Adrenal gland (tissue), 9 donors: ENCODE measurements at regions not wholly inside any gene's neighbourhood (a gene's known extent, or its start where the extent isn't known, plus 50 kb on each side); places are given as distances from the start of the nearest gene placed in this dataset.
"Not testable (repeated sequence)": the region's sequence is repeated elsewhere in the genome, so short reads cannot be mapped to it uniquely, and the experiment has no call there.

Source experiments
- DNase-seq, 7 donors: peaks; one replicate each; pipeline ENCODE4 v3.0.0-alpha.2; 2019 to 2020
- H3K27ac ChIP-seq, 5 donors: fragments of 200-600 bp; sonication (generic) in 4 of 5; 1 replicate in 3 of 5; 2 replicates in 2 of 5; pipeline versions ENCODE4 v1.5.1 to v1.8.0; 2016 to 2020; ENCODE audit warnings: mild to moderate bottlenecking in 1 of 5
- H3K27me3 ChIP-seq: fragments of 200-600 bp; 2 replicates; pipeline ENCODE4 v1.8.0; 2021
- H3K36me3 ChIP-seq, 2 donors: fragments of 200-600 bp; replicated peaks in 1 of 2; 1 replicate in 1 of 2; 2 replicates in 1 of 2; pipeline versions ENCODE4 v1.5.1 to v1.8.0; 2018 to 2022
- H3K4me1 ChIP-seq, 2 donors: fragments of 200-600 bp; replicated peaks in 1 of 2; 1 replicate in 1 of 2; 2 replicates in 1 of 2; pipeline versions ENCODE4 v1.5.1 to v1.8.0; 2018 to 2021
- H3K4me3 ChIP-seq, 4 donors: fragments of 200-600 bp; sonication (generic) in 3 of 4; one replicate each; pipeline ENCODE4 v1.5.1; 2016 to 2018
- H3K9me3 ChIP-seq, 3 donors: fragments of 200-600 bp; sonication (generic) in 1 of 3; replicated peaks in 1 of 3; 1 replicate in 2 of 3; 2 replicates in 1 of 3; pipeline versions ENCODE4 v1.5.1 to v1.8.0; 2016 to 2021
- CTCF ChIP-seq, 6 experiments: fragments of 450-650 bp in 4 of 6; fragments of 200-600 bp in 2 of 6; sonication (generic) in 1 of 6; IDR thresholded peaks; 1 replicate in 5 of 6; 2 replicates in 1 of 6; pipeline versions ENCODE4 v1.5.1 to v1.8.0; 2016 to 2021; ENCODE audit warnings: antibody characterized with exemption in 6 of 6, mild to moderate bottlenecking in 2 of 6, moderate library complexity in 1 of 6
- POLR2A ChIP-seq, 2 donors: fragments of 450-650 bp; IDR thresholded peaks; one replicate each; pipeline ENCODE4 v1.6.1; 2017; ENCODE audit warnings: antibody characterized with exemption in 2 of 2, mild to moderate bottlenecking in 2 of 2, moderate library complexity in 1 of 2
- WGBS, 4 donors: extraction: QIAGEN DNeasy Blood & Tissue Kit in 2 of 4; methylation state at CpG; one replicate each; pipeline versions ENCODE4 v1.1.5 to v1.1.7; 2013 to 2017; 5-methylcytosine and 5-hydroxymethylcytosine counted together
- intact Hi-C, 2 donors: fragments of 100-400 bp; cut with DNase I; formaldehyde crosslinking; loops; one replicate each; pipeline versions ENCODE4 v1.14.1 to v1.15.0; 2022 to 2023
- donor health status: healthy with polysubstance abuse.
- donor health status: Bipolar disorder and iron deficiency.
- donor health status: DM: yes; HTN: yes; CAD: no.
- donor health status: DM: no; HTN: no; CAD: no.
- donor health status: DM: no; HTN: no; CAD: no.

GRCh38 chr14:53365486-53366130, 212.5 kb upstream of the DDHD1 start:
- Histone ChIP-seq H3K27ac (no peak overlapping the region), H3K9me3 (no peaks in the 10 kb centered on the region), H3K36me3 (no peaks in the 10 kb centered on the region), H3K27me3 (no peaks in the 10 kb centered on the region), H3K4me1 (peaks cover 19 to 23% of the 10 kb centered on the region in 2 donors), H3K4me3 (no peak overlapping the region)
- WGBS, 4 donors: 86 to 93% (median 88%) methylated on average over 3 of the region's 3 CpGs
- TF ChIP-seq POLR2A (IDR thresholded peaks at IDR 0.05) (no peak), CTCF (IDR thresholded peaks at IDR 0.05) (no peak)
- no peak for DNase-seq
- intact Hi-C loops: no loop called here

GRCh38 chr14:53362916-53363315, 209.8 kb upstream of the DDHD1 start:
- H3K4me3 ChIP-seq, H3K4me1 ChIP-seq, H3K9me3 ChIP-seq, H3K36me3 ChIP-seq, H3K27me3 ChIP-seq, intact Hi-C loops, DNase-seq, H3K27ac ChIP-seq: not testable (repeated sequence)
- 79 to 100% (median 89%) methylated on average over 2 of the region's 2 CpGs for WGBS, 4 donors

DNA sequence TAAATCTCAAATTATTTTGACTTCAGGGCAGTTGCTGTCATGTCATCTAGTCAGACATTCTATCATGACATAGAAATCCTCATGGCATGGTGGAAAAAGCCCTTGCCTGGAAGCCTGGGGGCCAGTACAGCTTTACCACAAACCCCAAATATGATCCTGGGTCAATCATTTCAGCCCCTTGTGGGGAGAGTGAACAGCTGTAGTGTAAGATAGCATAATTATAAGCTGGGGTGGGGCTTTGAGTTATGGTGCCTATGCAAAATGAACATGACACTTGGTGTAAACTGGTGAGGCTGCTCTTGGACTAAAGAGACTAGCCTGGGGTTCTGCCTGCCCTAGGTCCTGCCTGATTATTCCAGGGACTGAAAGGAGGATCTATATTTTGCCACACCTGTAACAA, 207.7 kb upstream of the DDHD1 start:
- no peak for TF ChIP-seq CTCF (IDR thresholded peaks at IDR 0.05)
- no peak for TF ChIP-seq POLR2A (IDR thresholded peaks at IDR 0.05)
- no peaks in the 10 kb centered on the region for H3K4me1 ChIP-seq
- no peak overlapping the region for H3K4me3 ChIP-seq
- intact Hi-C loops: no loop called here
- H3K27me3 ChIP-seq: no peaks in the 10 kb centered on the region
- no peaks in the 10 kb centered on the region for H3K9me3 ChIP-seq
- H3K27ac ChIP-seq: no peak overlapping the region
- DNase-seq: no peak
- H3K36me3 ChIP-seq: no peaks in the 10 kb centered on the region

- no peak for TF ChIP-seq POLR2A (IDR thresholded peaks at IDR 0.05)
- no peak for TF ChIP-seq CTCF (IDR thresholded peaks at IDR 0.05)
- no peak overlapping the region for H3K27ac ChIP-seq
- H3K36me3 ChIP-seq: no peaks in the 10 kb centered on the region
- DNase-seq: no peak
- H3K27me3 ChIP-seq: no peaks in the 10 kb centered on the region
- intact Hi-C loops: no loop called here
- H3K9me3 ChIP-seq: no peaks in the 10 kb centered on the region
- H3K4me3 ChIP-seq: no peak overlapping the region
- H3K4me1 ChIP-seq: no peaks in the 10 kb centered on the region
Observed at GRCh38 chr14:53358166-53358565, 205.0 kb upstream of the DDHD1 start.

- intact Hi-C loops: no loop called here
- Histone ChIP-seq H3K4me1 (no peaks in the 10 kb centered on the region), H3K27me3 (no peaks in the 10 kb centered on the region), H3K27ac (no peak overlapping the region), H3K4me3 (no peak overlapping the region), H3K9me3 (no peaks in the 10 kb centered on the region), H3K36me3 (no peaks in the 10 kb centered on the region)
- no peak for DNase-seq
- 73 to 89% (median 88%) methylated on average over 4 of the region's 4 CpGs for WGBS, 4 donors
- TF ChIP-seq POLR2A (IDR thresholded peaks at IDR 0.05) (no peak), CTCF (IDR thresholded peaks at IDR 0.05) (no peak)
Observed at GRCh38 chr14:53356361-53357150, 203.4 kb upstream of the DDHD1 start.
